H1 (cell line): ENCODE measurements at regions not wholly inside any gene's neighbourhood (a gene's known extent, or its start where the extent isn't known, plus 50 kb on each side); places are given as distances from the start of the nearest gene placed in this dataset.

Source experiments
- ATF3 ChIP-seq: IDR thresholded peaks from 2 replicates; pipeline ENCODE4 v1.6.1; 2011; ENCODE audit warnings: low read depth, mild to moderate bottlenecking, low read length; ENCODE audit not compliant: insufficient read depth
- BCL11A ChIP-seq, 2 experiments: IDR thresholded peaks; one replicate each; pipeline ENCODE4 v1.6.1; 2011; ENCODE audit warnings: low read depth in 2 of 2, low read length in 2 of 2, mild to moderate bottlenecking in 2 of 2
- CEBPB ChIP-seq: IDR thresholded peaks from 2 replicates; pipeline ENCODE4 v1.6.1; 2012; ENCODE audit warnings: low read depth, low read length
- CTCF ChIP-seq, 3 experiments: IDR thresholded peaks; 1 replicate in 2 of 3; 2 replicates in 1 of 3; pipeline versions ENCODE4 v1.5.1 to v1.6.1; 2011; ENCODE audit warnings: low read length in 3 of 3, mild to moderate bottlenecking in 3 of 3, inconsistent platforms in 2 of 3, low read depth in 1 of 3, moderate library complexity in 1 of 3; ENCODE audit not compliant: insufficient read depth in 1 of 3; ENCODE audit errors: control extremely low read depth in 1 of 3
- EGR1 ChIP-seq: IDR thresholded peaks from 2 replicates; pipeline ENCODE4 v1.6.1; 2011; ENCODE audit warnings: low read depth, low read length, borderline replicate concordance
- EP300 ChIP-seq, 2 experiments: IDR thresholded peaks; 1 replicate in 1 of 2; 2 replicates in 1 of 2; pipeline ENCODE4 v1.6.1; 2011 to 2012; ENCODE audit warnings: low read depth in 2 of 2, low read length in 2 of 2, mild to moderate bottlenecking in 2 of 2, borderline replicate concordance in 1 of 2, inconsistent platforms in 1 of 2, moderate library complexity in 1 of 2
- EZH2 ChIP-seq: fragments of 200-600 bp; sonication (generic); IDR thresholded peaks from 2 replicates; pipeline ENCODE4 v1.7.1; 2012; ENCODE audit warnings: low read depth, mild to moderate bottlenecking, moderate library complexity, low read length, inconsistent platforms; ENCODE audit not compliant: severe bottlenecking
- MAX ChIP-seq: IDR thresholded peaks from 2 replicates; pipeline ENCODE4 v1.6.1; 2012; ENCODE audit warnings: inconsistent platforms
- RFX5 ChIP-seq: IDR thresholded peaks from 2 replicates; pipeline ENCODE4 v1.6.1; 2011; ENCODE audit warnings: low read depth, low read length, improper control_type of control experiment, borderline replicate concordance
- SP1 ChIP-seq: IDR thresholded peaks from 2 replicates; pipeline ENCODE4 v1.6.1; 2011; ENCODE audit warnings: low read depth, low read length
- TAF1 ChIP-seq: IDR thresholded peaks from 2 replicates; pipeline ENCODE4 v1.6.1; 2011; ENCODE audit warnings: mild to moderate bottlenecking, low read depth, low read length
- TCF12 ChIP-seq: IDR thresholded peaks from 2 replicates; pipeline ENCODE4 v1.6.1; 2011; ENCODE audit warnings: low read depth, mild to moderate bottlenecking, low read length

- TF ChIP-seq EZH2 (no peak), EGR1 (no peak), EP300 (IDR thresholded peaks at IDR 0.05; ENCODE audit: borderline replicate concordance in 1 of 2, low read depth in 2 of 2, low read length in 2 of 2) (no peak), RFX5 (no peak), MAX (no peak), SP1 (no peak), CTCF (IDR thresholded peaks at IDR 0.05; ENCODE audit: control extremely low read depth in 1 of 3, insufficient read depth in 1 of 3, low read depth in 1 of 3, low read length in 3 of 3) (no peak), ATF3 (no peak), TAF1 (no peak), BCL11A (IDR thresholded peaks at IDR 0.05; ENCODE audit: low read depth in 2 of 2, low read length in 2 of 2) (no peak), CEBPB (no peak), TCF12 (no peak)
Observed at GRCh38 chr1:221608835-221609320, 133.0 kb downstream of the DUSP10 start.
